Smooth muscle cell (in vitro differentiated cells): ENCODE measurements at regions not wholly inside any gene's neighbourhood (a gene's known extent, or its start where the extent isn't known, plus 50 kb on each side); places are given as distances from the start of the nearest gene placed in this dataset.

Experiments
- DNase-seq: peaks from one replicate; lab custom pipeline; 2025; ENCODE audit not compliant: unreplicated experiment; lab: John Stamatoyannopoulos, UW
- H2AFZ ChIP-seq: fragments of 200-600 bp; sonication (generic); 2 replicates; pipeline ENCODE4 v1.6.0; 2016; ENCODE audit warnings: antibody characterized with exemption, low read depth, mild to moderate bottlenecking
- H3F3A ChIP-seq: fragments of 200-600 bp; sonication (generic); 2 replicates; pipeline ENCODE4 v1.6.0; 2017; ENCODE audit warnings: antibody characterized with exemption, low read depth
- H3K27ac ChIP-seq: fragments of 200-600 bp; sonication (generic); 2 replicates; pipeline ENCODE4 v1.5.1; 2016; ENCODE audit warnings: low read depth, mild to moderate bottlenecking
- H3K27me3 ChIP-seq: fragments of 200-600 bp; sonication (generic); 2 replicates; pipeline ENCODE4 v1.6.1; 2016; ENCODE audit warnings: low read depth, mild to moderate bottlenecking
- H3K36me3 ChIP-seq: fragments of 200-600 bp; sonication (generic); 2 replicates; pipeline ENCODE4 v1.5.1; 2016; ENCODE audit warnings: low read depth
- H3K4me1 ChIP-seq: fragments of 200-600 bp; sonication (generic); 2 replicates; pipeline ENCODE4 v1.5.1; 2016; ENCODE audit warnings: low read depth
- H3K4me2 ChIP-seq: fragments of 200-600 bp; sonication (generic); 2 replicates; pipeline ENCODE4 v1.6.0; 2016; ENCODE audit warnings: mild to moderate bottlenecking
- H3K4me3 ChIP-seq: fragments of 200-600 bp; sonication (generic); 2 replicates; pipeline ENCODE4 v1.5.1; 2016; ENCODE audit warnings: mild to moderate bottlenecking
- H3K79me2 ChIP-seq: fragments of 200-600 bp; sonication (generic); 2 replicates; pipeline ENCODE4 v1.6.0; 2016; ENCODE audit warnings: low read depth, mild to moderate bottlenecking
- H3K9ac ChIP-seq: fragments of 200-600 bp; sonication (generic); 2 replicates; pipeline ENCODE4 v1.6.0; 2016; ENCODE audit warnings: low read depth
- H3K9me3 ChIP-seq: fragments of 200-600 bp; sonication (generic); replicated peaks from 2 replicates; pipeline ENCODE4 v1.5.1; 2016; ENCODE audit warnings: low read depth
- H4K20me1 ChIP-seq: fragments of 200-600 bp; sonication (generic); 2 replicates; pipeline ENCODE4 v1.6.0; 2016; ENCODE audit warnings: low read depth
- CTCF ChIP-seq: fragments of 200-600 bp; sonication (generic); IDR thresholded peaks from 2 replicates; pipeline ENCODE4 v1.5.1; 2017; ENCODE audit warnings: borderline replicate concordance, mild to moderate bottlenecking, antibody characterized with exemption; ENCODE audit not compliant: insufficient read depth, poor library complexity, severe bottlenecking
- WGBS: methylation state at CpG from one replicate; pipeline ENCODE4 v1.1.7; 2016; ENCODE audit warnings: low lambda C conversion rate; 5-methylcytosine and 5-hydroxymethylcytosine counted together

- Histone ChIP-seq H3K27me3 (no peaks in the 10 kb centered on the region), H3K9ac (no peak overlapping the region), H3K4me1 (no peaks in the 10 kb centered on the region), H3K36me3 (no peaks in the 10 kb centered on the region), H3K79me2 (no peaks in the 10 kb centered on the region), H2AFZ (no peak overlapping the region), H4K20me1 (no peaks in the 10 kb centered on the region), H3K4me3 (no peak overlapping the region), H3K27ac (no peak overlapping the region), H3K4me2 (no peak overlapping the region), H3K9me3 (peaks cover 5% of the 10 kb centered on the region), H3F3A (no peaks in the 10 kb centered on the region)
- no peak for TF ChIP-seq CTCF
- WGBS, result 100% methylated on average over 1 of the region's 1 CpG
- no peak for DNase-seq
Measured at GRCh38 chr6:22819209-22819608, 249.8 kb downstream of the HDGFL1 start.

GRCh38 chr6:22821664-22822320, 252.4 kb downstream of the HDGFL1 start:
- WGBS, result 41% methylated on average over 3 of the region's 3 CpGs
- Histone ChIP-seq H3K27me3 (no peaks in the 10 kb centered on the region), H3K36me3 (no peaks in the 10 kb centered on the region), H3K4me3 (no peak overlapping the region), H3K4me2 (peak overlapping the region; percentile 16), H4K20me1 (no peaks in the 10 kb centered on the region), H3K27ac (peak overlapping the region; percentile 3), H3K4me1 (no peaks in the 10 kb centered on the region), H3K79me2 (no peaks in the 10 kb centered on the region), H3F3A (peaks cover 9% of the 10 kb centered on the region), H3K9me3 (no peaks in the 10 kb centered on the region), H3K9ac (no peak overlapping the region), H2AFZ (peak overlapping the region; percentile 10)
- no peak for DNase-seq
- no peak for TF ChIP-seq CTCF

- Histone ChIP-seq H3K36me3 (no peaks in the 10 kb centered on the region), H3K4me3 (no peak overlapping the region), H3K9me3 (no peaks in the 10 kb centered on the region), H3F3A (peaks cover 27% of the 10 kb centered on the region), H3K27me3 (no peaks in the 10 kb centered on the region), H3K4me2 (no peak overlapping the region), H3K79me2 (no peaks in the 10 kb centered on the region), H3K4me1 (peaks cover 17% of the 10 kb centered on the region), H3K9ac (no peak overlapping the region), H3K27ac (no peak overlapping the region), H4K20me1 (no peaks in the 10 kb centered on the region), H2AFZ (no peak overlapping the region)
- no peak for DNase-seq
- TF ChIP-seq CTCF, result no peak
- 89% methylated on average over 3 of the region's 3 CpGs for WGBS
Measured at GRCh38 chr6:22825210-22825609, 255.8 kb downstream of the HDGFL1 start.

GRCh38 chr6:22826961-22827360, 257.6 kb downstream of the HDGFL1 start:
- no peak overlapping the region for H3K4me3 ChIP-seq
- H3K27me3 ChIP-seq, result no peaks in the 10 kb centered on the region
- no peaks in the 10 kb centered on the region for H3K36me3 ChIP-seq
- peak overlapping the region; percentile 93 for H3K9ac ChIP-seq
- TF ChIP-seq CTCF, result no peak
- H3K27ac ChIP-seq, result peak overlapping the region; percentile 100
- peaks cover 17% of the 10 kb centered on the region for H3K4me1 ChIP-seq
- peaks cover 27% of the 10 kb centered on the region for H3F3A ChIP-seq
- H2AFZ ChIP-seq, result peak overlapping the region; percentile 90
- DNase-seq, result no peak
- 93% methylated on average over 2 of the region's 2 CpGs for WGBS
- no peaks in the 10 kb centered on the region for H4K20me1 ChIP-seq
- H3K79me2 ChIP-seq, result no peaks in the 10 kb centered on the region
- no peaks in the 10 kb centered on the region for H3K9me3 ChIP-seq
- H3K4me2 ChIP-seq, result peak overlapping the region; percentile 79
